ENCODE measurements at regions not wholly inside any gene's neighbourhood (a gene's known extent, or its start where the extent isn't known, plus 50 kb on each side); places are given as distances from the start of the nearest gene placed in this dataset.
"Not testable (repeated sequence)": the region's sequence is repeated elsewhere in the genome, so short reads cannot be mapped to it uniquely, and the experiment has no call there.

DNA sequence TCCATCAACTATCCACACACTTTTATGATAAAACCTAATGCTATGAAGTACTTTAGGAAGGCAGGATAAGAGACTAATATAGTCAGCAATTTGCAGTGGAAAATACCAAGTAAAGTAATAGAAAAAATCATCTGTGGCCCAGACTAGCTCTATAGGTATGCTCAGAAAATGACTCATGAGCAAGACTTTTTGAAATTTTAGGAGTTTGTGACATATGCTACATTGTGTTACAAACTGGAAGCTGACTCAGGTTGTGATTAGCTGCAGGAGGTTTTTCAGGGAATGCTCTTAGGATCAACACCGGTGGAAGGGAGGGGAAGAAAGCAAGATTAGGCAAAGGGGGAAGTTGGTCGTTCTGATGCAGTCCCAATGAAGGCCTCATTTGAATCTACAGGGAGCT, 56.1 kb downstream of the FEZF1 start:
- no peak for DNase-seq (ENCODE audit: extremely low read depth, insufficient read length)
- TF ChIP-seq, protein P1, sequence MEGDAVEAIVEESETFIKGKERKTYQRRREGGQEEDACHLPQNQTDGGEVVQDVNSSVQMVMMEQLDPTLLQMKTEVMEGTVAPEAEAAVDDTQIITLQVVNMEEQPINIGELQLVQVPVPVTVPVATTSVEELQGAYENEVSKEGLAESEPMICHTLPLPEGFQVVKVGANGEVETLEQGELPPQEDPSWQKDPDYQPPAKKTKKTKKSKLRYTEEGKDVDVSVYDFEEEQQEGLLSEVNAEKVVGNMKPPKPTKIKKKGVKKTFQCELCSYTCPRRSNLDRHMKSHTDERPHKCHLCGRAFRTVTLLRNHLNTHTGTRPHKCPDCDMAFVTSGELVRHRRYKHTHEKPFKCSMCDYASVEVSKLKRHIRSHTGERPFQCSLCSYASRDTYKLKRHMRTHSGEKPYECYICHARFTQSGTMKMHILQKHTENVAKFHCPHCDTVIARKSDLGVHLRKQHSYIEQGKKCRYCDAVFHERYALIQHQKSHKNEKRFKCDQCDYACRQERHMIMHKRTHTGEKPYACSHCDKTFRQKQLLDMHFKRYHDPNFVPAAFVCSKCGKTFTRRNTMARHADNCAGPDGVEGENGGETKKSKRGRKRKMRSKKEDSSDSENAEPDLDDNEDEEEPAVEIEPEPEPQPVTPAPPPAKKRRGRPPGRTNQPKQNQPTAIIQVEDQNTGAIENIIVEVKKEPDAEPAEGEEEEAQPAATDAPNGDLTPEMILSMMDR (IDR thresholded peaks at IDR 0.05; ENCODE audit: insufficient read depth, low read length, poor library complexity, severe bottlenecking), result no peak
- Histone ChIP-seq H3K4me3 (replicated peaks; ENCODE audit: low read depth, low read length) (no peak overlapping the region), H3K27me3 (replicated peaks; ENCODE audit: control insufficient read depth, insufficient read depth, low read length) (no peaks in the 10 kb centered on the region), H3K36me3 (ENCODE audit: control insufficient read depth, insufficient read depth, low read length) (no peaks in the 10 kb centered on the region)

- H3K4me3 ChIP-seq (replicated peaks; ENCODE audit: low read depth, low read length); H3K36me3 ChIP-seq (ENCODE audit: control insufficient read depth, insufficient read depth, low read length); H3K27me3 ChIP-seq (replicated peaks; ENCODE audit: control insufficient read depth, insufficient read depth, low read length); DNase-seq (ENCODE audit: extremely low read depth, insufficient read length): not testable (repeated sequence)
These were observed 65.8 kb downstream of the FEZF1 start for GRCh38 chr7:122238729-122239128.

GRCh38 chr7:122238297-122238696, 66.3 kb downstream of the FEZF1 start:
- H3K36me3 ChIP-seq (ENCODE audit: control insufficient read depth, insufficient read depth, low read length); H3K4me3 ChIP-seq (replicated peaks; ENCODE audit: low read depth, low read length); DNase-seq (ENCODE audit: extremely low read depth, insufficient read length); H3K27me3 ChIP-seq (replicated peaks; ENCODE audit: control insufficient read depth, insufficient read depth, low read length): not testable (repeated sequence)

DNA sequence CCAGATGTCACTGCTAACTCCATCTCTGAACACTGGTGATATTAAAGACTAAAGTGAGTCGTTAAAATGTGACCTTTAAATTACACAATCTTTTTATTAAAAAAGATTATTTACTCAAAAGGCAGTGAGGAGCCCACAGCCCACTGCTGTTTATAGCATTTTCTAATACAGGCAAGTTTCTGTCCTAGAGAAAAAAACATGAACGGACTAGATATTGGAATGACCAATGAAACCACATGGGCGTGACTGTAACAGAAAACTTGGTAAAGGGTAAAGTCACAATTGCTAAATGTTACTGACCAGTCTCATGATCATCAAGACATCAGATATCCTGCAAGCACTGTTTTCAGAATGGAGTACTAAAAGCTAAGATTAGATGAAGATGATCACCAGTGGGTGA, 78.7 kb downstream of the FEZF1 start:
- Histone ChIP-seq H3K4me3 (replicated peaks; ENCODE audit: low read depth, low read length) (no peak overlapping the region), H3K36me3 (ENCODE audit: control insufficient read depth, insufficient read depth, low read length) (no peaks in the 10 kb centered on the region), H3K27me3 (replicated peaks; ENCODE audit: control insufficient read depth, insufficient read depth, low read length) (no peaks in the 10 kb centered on the region)
- no peak for DNase-seq (ENCODE audit: extremely low read depth, insufficient read length)
- TF ChIP-seq, protein P1 (IDR thresholded peaks at IDR 0.05; ENCODE audit: insufficient read depth, low read length, poor library complexity, severe bottlenecking), result no peak

GRCh38 chr7:122219253-122219865, 75.3 kb upstream of the AASS start:
- no peak for DNase-seq (ENCODE audit: extremely low read depth, insufficient read length)
- Histone ChIP-seq H3K4me3 (replicated peaks; ENCODE audit: low read depth, low read length) (no peak overlapping the region), H3K27me3 (replicated peaks; ENCODE audit: control insufficient read depth, insufficient read depth, low read length) (no peaks in the 10 kb centered on the region), H3K36me3 (ENCODE audit: control insufficient read depth, insufficient read depth, low read length) (no peaks in the 10 kb centered on the region)
- TF ChIP-seq, protein P1 (IDR thresholded peaks at IDR 0.05; ENCODE audit: insufficient read depth, low read length, poor library complexity, severe bottlenecking), result peak; percentile 62

- Histone ChIP-seq H3K4me3 (replicated peaks; ENCODE audit: low read depth, low read length) (no peak overlapping the region), H3K27me3 (replicated peaks; ENCODE audit: control insufficient read depth, insufficient read depth, low read length) (no peaks in the 10 kb centered on the region), H3K36me3 (ENCODE audit: control insufficient read depth, insufficient read depth, low read length) (no peaks in the 10 kb centered on the region)
- TF ChIP-seq, protein P1 (IDR thresholded peaks at IDR 0.05; ENCODE audit: insufficient read depth, low read length, poor library complexity, severe bottlenecking), result no peak
- DNase-seq (ENCODE audit: extremely low read depth, insufficient read length), result no peak
These were observed 73.1 kb upstream of the AASS start for GRCh38 chr7:122217125-122217524.

DNA sequence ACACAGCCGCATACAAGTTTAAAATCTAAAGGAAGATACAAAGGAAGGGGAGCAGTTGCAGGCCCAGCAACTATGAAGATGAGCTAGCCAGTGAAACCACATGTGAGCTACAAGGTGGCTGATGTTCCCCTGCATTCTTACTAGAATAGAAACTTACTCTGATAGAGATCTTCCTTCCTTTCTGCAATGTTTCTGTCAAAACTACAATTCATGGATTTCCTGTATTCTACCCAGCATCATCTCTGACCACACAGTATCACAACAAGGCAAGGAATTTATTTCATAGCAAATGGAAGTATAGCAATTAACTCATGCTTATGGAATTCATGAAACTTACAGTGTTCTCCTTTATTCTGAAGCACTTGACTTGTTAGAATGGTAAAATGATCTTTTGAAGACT, 68.7 kb upstream of the AASS start:
- TF ChIP-seq, protein P1 (IDR thresholded peaks at IDR 0.05; ENCODE audit: insufficient read depth, low read length, poor library complexity, severe bottlenecking), result no peak
- Histone ChIP-seq H3K27me3 (replicated peaks; ENCODE audit: control insufficient read depth, insufficient read depth, low read length) (no peaks in the 10 kb centered on the region), H3K36me3 (ENCODE audit: control insufficient read depth, insufficient read depth, low read length) (no peaks in the 10 kb centered on the region), H3K4me3 (replicated peaks; ENCODE audit: low read depth, low read length) (no peak overlapping the region)
- DNase-seq (ENCODE audit: extremely low read depth, insufficient read length), result no peak

Data from GM06990 (cell line).